NCI-H748 treated with DMSO at 0.1 percent for 48 hours (cell line): ENCODE measurements at regions not wholly inside any gene's neighbourhood (a gene's known extent, or its start where the extent isn't known, plus 50 kb on each side); places are given as distances from the start of the nearest gene placed in this dataset.

Experiments
- DNase-seq: peaks from one replicate; lab custom pipeline; 2025; lab: John Stamatoyannopoulos, UW

- peak; percentile 53 for DNase-seq
These were observed 54.5 kb upstream of the PLXNA2 start for GRCh38 chr1:208298593-208299269.

- no peak for DNase-seq
These were observed 56.0 kb upstream of the PLXNA2 start for GRCh38 chr1:208300084-208300770.

GRCh38 chr1:208302699-208303238, 58.6 kb upstream of the PLXNA2 start:
- no peak for DNase-seq

GRCh38 chr1:208303743-208304712, 59.8 kb upstream of the PLXNA2 start:
- DNase-seq = no peak

GRCh38 chr1:208308221-208308620, 64.0 kb upstream of the PLXNA2 start:
- no peak for DNase-seq

GRCh38 chr1:208309771-208310170, 65.6 kb upstream of the PLXNA2 start:
- no peak for DNase-seq

- no peak for DNase-seq
These were observed 68.5 kb upstream of the PLXNA2 start for GRCh38 chr1:208312706-208313105.

GRCh38 chr1:208314431-208314830, 70.2 kb upstream of the PLXNA2 start:
- DNase-seq = no peak

GRCh38 chr1:208318150-208318734, 74.1 kb upstream of the PLXNA2 start:
- DNase-seq = no peak

- DNase-seq = no peak
These were observed 79.8 kb upstream of the PLXNA2 start for GRCh38 chr1:208324005-208324404.

- no peak for DNase-seq
These were observed 81.8 kb upstream of the PLXNA2 start for GRCh38 chr1:208326033-208326432.

- DNase-seq = no peak
These were observed 85.1 kb upstream of the PLXNA2 start for GRCh38 chr1:208329300-208329699.

- DNase-seq = no peak
These were observed 88.0 kb upstream of the PLXNA2 start for GRCh38 chr1:208332036-208332773.

GRCh38 chr1:208332774-208333126, 88.6 kb upstream of the PLXNA2 start:
- DNase-seq = no peak

- DNase-seq = no peak
These were observed 89.5 kb upstream of the PLXNA2 start for GRCh38 chr1:208333676-208334075.

- DNase-seq = no peak
These were observed 91.4 kb upstream of the PLXNA2 start for GRCh38 chr1:208335371-208336136.

- no peak for DNase-seq
These were observed 91.9 kb upstream of the PLXNA2 start for GRCh38 chr1:208336137-208336518.

- DNase-seq = no peak
These were observed 95.7 kb upstream of the PLXNA2 start for GRCh38 chr1:208339911-208340310.

- no peak for DNase-seq
These were observed 99.0 kb upstream of the PLXNA2 start for GRCh38 chr1:208343226-208343625.

- DNase-seq = no peak
These were observed 100.1 kb upstream of the PLXNA2 start for GRCh38 chr1:208344202-208344857.
